Endodermal cell (in vitro differentiated cells): ENCODE measurements at regions not wholly inside any gene's neighbourhood (a gene's known extent, or its start where the extent isn't known, plus 50 kb on each side); places are given as distances from the start of the nearest gene placed in this dataset.

Experiments used
- DNase-seq: peaks from one replicate; pipeline ENCODE4 v3.0.0-alpha.2; 2017
- H3K27ac ChIP-seq: 2 replicates; pipeline ENCODE4 v1.5.1; 2013; ENCODE audit warnings: mild to moderate bottlenecking, low read depth, low read length, moderate library complexity
- H3K27me3 ChIP-seq: 2 replicates; pipeline ENCODE4 v1.6.1; 2013; ENCODE audit warnings: mild to moderate bottlenecking, low read length, moderate library complexity; ENCODE audit not compliant: insufficient read depth, control insufficient read depth, poor library complexity, severe bottlenecking
- H3K36me3 ChIP-seq: 2 replicates; pipeline ENCODE4 v1.7.0; 2013; ENCODE audit warnings: mild to moderate bottlenecking, low read length, moderate library complexity; ENCODE audit not compliant: control insufficient read depth, insufficient read depth
- H3K4me1 ChIP-seq: one replicate; pipeline ENCODE4 v1.7.0; 2013; ENCODE audit warnings: low read length; ENCODE audit not compliant: control insufficient read depth, insufficient read depth
- H3K4me3 ChIP-seq: 2 replicates; pipeline ENCODE4 v1.5.1; 2013; ENCODE audit warnings: mild to moderate bottlenecking, low read length, moderate library complexity
- H3K9ac ChIP-seq: 2 replicates; pipeline ENCODE4 v1.6.1; 2013; ENCODE audit warnings: mild to moderate bottlenecking, low read length, moderate library complexity; ENCODE audit not compliant: poor library complexity, severe bottlenecking; ENCODE audit errors: extremely low read depth
- H3K9me3 ChIP-seq: 2 replicates; pipeline ENCODE4 v1.6.1; 2013; ENCODE audit warnings: mild to moderate bottlenecking, low read length, moderate library complexity; ENCODE audit not compliant: control insufficient read depth
- H3K27ac Mint-ChIP-seq: 2 replicates; pipeline ENCODE4 v1.8.0; 2020; ENCODE audit warnings: mixed read lengths
- H3K27me3 Mint-ChIP-seq: 2 replicates; pipeline ENCODE4 v1.8.0; 2021; ENCODE audit warnings: mild to moderate bottlenecking, mixed read lengths; ENCODE audit not compliant: insufficient read depth
- H3K36me3 Mint-ChIP-seq: 2 replicates; pipeline ENCODE4 v1.8.0; 2020; ENCODE audit warnings: low read depth, mixed read lengths
- H3K4me1 Mint-ChIP-seq: 2 replicates; pipeline ENCODE4 v1.8.0; 2020; ENCODE audit warnings: mixed read lengths
- H3K4me3 Mint-ChIP-seq: 2 replicates; pipeline ENCODE4 v1.8.0; 2020; ENCODE audit warnings: mild to moderate bottlenecking, moderate library complexity, mixed read lengths
- H3K9me3 Mint-ChIP-seq: 2 replicates; pipeline ENCODE4 v1.8.0; 2020; ENCODE audit warnings: mild to moderate bottlenecking, mixed read lengths
- WGBS, 2 experiments: methylation state at CpG; one replicate each; pipeline versions ENCODE4 v1.1.5 to v1.1.7; 2013; ENCODE audit warnings: missing lambda C conversion rate in 2 of 2, mixed read lengths in 1 of 2; ENCODE audit not compliant: insufficient coverage in 1 of 2, insufficient read length in 1 of 2; 5-methylcytosine and 5-hydroxymethylcytosine counted together
- TF ChIP-seq, protein P1 (sequence below): fragments of 200-600 bp; sonication (generic); conservative IDR thresholded peaks from 2 replicates; pipeline ENCODE4 v1.5.0; 2021; ENCODE audit warnings: antibody characterized with exemption, mild to moderate bottlenecking

DNA sequence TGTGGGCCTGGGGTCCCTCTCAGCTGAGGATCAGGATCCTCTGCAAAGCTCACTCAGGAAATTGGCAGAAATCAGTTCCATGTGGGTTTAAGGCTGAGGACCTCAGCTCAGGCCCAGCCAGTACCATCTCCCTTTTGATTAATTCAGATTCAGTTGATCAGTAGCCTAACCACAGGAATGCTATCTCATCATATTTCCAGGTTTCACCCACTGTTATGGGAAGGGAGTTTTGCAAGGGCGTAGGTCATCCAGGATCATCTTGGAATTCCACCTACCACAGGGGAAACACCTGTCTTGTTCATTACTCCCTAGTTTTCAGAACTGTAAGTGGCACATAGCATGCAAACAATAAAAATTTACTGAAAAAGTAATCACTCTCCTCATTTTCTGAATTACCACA, 399.5 kb upstream of the CNTN3 start:
- H3K9me3 Mint-ChIP-seq = no peaks in the 10 kb centered on the region
- peaks cover 1% of the 10 kb centered on the region for H3K27me3 Mint-ChIP-seq
- H3K4me1 Mint-ChIP-seq = peaks cover 16% of the 10 kb centered on the region
- H3K4me3 Mint-ChIP-seq = no peak overlapping the region
- TF ChIP-seq, protein P1, sequence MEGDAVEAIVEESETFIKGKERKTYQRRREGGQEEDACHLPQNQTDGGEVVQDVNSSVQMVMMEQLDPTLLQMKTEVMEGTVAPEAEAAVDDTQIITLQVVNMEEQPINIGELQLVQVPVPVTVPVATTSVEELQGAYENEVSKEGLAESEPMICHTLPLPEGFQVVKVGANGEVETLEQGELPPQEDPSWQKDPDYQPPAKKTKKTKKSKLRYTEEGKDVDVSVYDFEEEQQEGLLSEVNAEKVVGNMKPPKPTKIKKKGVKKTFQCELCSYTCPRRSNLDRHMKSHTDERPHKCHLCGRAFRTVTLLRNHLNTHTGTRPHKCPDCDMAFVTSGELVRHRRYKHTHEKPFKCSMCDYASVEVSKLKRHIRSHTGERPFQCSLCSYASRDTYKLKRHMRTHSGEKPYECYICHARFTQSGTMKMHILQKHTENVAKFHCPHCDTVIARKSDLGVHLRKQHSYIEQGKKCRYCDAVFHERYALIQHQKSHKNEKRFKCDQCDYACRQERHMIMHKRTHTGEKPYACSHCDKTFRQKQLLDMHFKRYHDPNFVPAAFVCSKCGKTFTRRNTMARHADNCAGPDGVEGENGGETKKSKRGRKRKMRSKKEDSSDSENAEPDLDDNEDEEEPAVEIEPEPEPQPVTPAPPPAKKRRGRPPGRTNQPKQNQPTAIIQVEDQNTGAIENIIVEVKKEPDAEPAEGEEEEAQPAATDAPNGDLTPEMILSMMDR = no peak
- no peak overlapping the region for H3K27ac Mint-ChIP-seq
- no peak overlapping the region for H3K9ac ChIP-seq
- no peaks in the 10 kb centered on the region for H3K27me3 ChIP-seq
- 100% methylated on average over 1 of the region's 1 CpG for WGBS, 2 experiments
- H3K4me3 ChIP-seq = no peak overlapping the region
- no peaks in the 10 kb centered on the region for H3K36me3 ChIP-seq
- no peaks in the 10 kb centered on the region for H3K36me3 Mint-ChIP-seq
- DNase-seq = no peak
- no peaks in the 10 kb centered on the region for H3K9me3 ChIP-seq
- H3K27ac ChIP-seq = no peak overlapping the region
- peaks cover 3% of the 10 kb centered on the region for H3K4me1 ChIP-seq

DNA sequence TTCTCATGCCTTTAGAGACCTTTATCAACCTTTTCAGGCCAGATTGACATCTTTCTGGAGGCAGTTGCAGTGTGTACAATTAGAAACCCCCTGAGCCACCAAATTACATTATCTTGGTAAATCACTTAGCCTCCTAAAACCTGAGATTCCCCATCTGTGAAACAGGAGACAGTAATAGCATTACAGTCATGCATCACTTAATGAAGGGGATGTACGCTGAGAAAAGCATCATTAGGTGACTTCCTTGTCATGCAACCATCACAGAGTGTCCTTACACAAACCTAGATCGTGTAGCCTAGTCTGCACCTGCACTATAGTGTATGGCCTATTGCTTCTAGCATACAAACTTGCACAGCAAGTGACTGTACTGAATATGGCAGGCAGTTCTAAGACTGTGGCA, 400.8 kb upstream of the CNTN3 start:
- whole genome bisulfite sequencing, 2 experiments = 86 to 89% methylated on average over 2 of the region's 2 CpGs
- no peak overlapping the region for H3K4me3 ChIP-seq
- no peaks in the 10 kb centered on the region for H3K36me3 ChIP-seq
- no peaks in the 10 kb centered on the region for H3K9me3 Mint-ChIP-seq
- no peaks in the 10 kb centered on the region for H3K36me3 Mint-ChIP-seq
- H3K4me1 ChIP-seq = peaks cover 3% of the 10 kb centered on the region
- H3K4me1 Mint-ChIP-seq = peaks cover 19% of the 10 kb centered on the region
- H3K27ac ChIP-seq = no peak overlapping the region
- H3K9me3 ChIP-seq = no peaks in the 10 kb centered on the region
- no peak overlapping the region for H3K4me3 Mint-ChIP-seq
- no peaks in the 10 kb centered on the region for H3K27me3 ChIP-seq
- H3K9ac ChIP-seq = no peak overlapping the region
- TF ChIP-seq, protein P1 = no peak
- peaks cover 3% of the 10 kb centered on the region for H3K27me3 Mint-ChIP-seq
- no peak for DNase-seq
- H3K27ac Mint-ChIP-seq = no peak overlapping the region

DNA sequence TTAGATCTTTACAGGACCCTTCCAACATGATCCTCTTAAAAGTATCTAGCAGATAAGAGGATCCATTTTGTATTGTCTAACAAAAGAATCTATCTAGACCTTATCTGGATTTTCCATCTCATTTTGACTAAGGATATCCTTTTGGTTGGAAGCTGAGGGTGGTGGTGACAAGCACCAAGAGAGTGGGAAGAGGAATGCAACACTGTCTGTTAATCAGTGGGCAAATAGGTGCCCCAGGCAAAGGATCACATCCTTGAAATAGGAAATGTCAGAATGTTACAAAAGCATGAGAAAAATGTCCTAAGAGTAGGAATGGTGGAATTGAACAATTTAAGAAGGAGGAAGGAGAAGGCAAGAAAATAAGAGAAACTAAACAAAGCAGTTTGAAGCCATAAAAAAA, 420.7 kb upstream of the CNTN3 start:
- H3K27ac ChIP-seq = no peak overlapping the region

More for the DNA sequence above, 420.7 kb upstream of the CNTN3 start:
- TF ChIP-seq, protein P1 = no peak
- no peak for DNase-seq
- no peak overlapping the region for H3K4me3 ChIP-seq
- H3K9me3 Mint-ChIP-seq = no peaks in the 10 kb centered on the region
- H3K4me1 Mint-ChIP-seq = no peaks in the 10 kb centered on the region
- no peak overlapping the region for H3K4me3 Mint-ChIP-seq
- H3K27me3 ChIP-seq = no peaks in the 10 kb centered on the region
- H3K27ac Mint-ChIP-seq = no peak overlapping the region
- no peaks in the 10 kb centered on the region for H3K36me3 ChIP-seq
- H3K9ac ChIP-seq = no peak overlapping the region
- peaks cover 2% of the 10 kb centered on the region for H3K27me3 Mint-ChIP-seq
- H3K9me3 ChIP-seq = no peaks in the 10 kb centered on the region
- H3K36me3 Mint-ChIP-seq = no peaks in the 10 kb centered on the region
- H3K4me1 ChIP-seq = no peaks in the 10 kb centered on the region
